Calu3 (cell line): ENCODE measurements at regions not wholly inside any gene's neighbourhood (a gene's known extent, or its start where the extent isn't known, plus 50 kb on each side); places are given as distances from the start of the nearest gene placed in this dataset.

ENCODE experiments used
- BruUV-seq: library from RNA; stranded (reverse); fragments of 400-500 nt; replicated peaks from 2 replicates; lab custom pipeline; 2021; lab: Mats Ljungman, UMichigan
- CTCF ChIA-PET: fragments of 300-600 bp; sonication (Branson Sonifier 250); formaldehyde crosslinking; loops from one replicate; lab custom pipeline; 2022; ENCODE audit warnings: antibody characterized with exemption; lab: Charles Lee
- DNase-seq: peaks from one replicate; pipeline ENCODE4 v3.0.0; 2022
- H3K27ac Mint-ChIP-seq: one replicate; pipeline ENCODE4 v1.8.0; 2022; ENCODE audit warnings: mixed read lengths; ENCODE audit not compliant: unreplicated experiment
- H3K27me3 Mint-ChIP-seq: one replicate; pipeline ENCODE4 v1.8.0; 2022; ENCODE audit warnings: mixed read lengths; ENCODE audit not compliant: unreplicated experiment
- H3K36me3 Mint-ChIP-seq: one replicate; pipeline ENCODE4 v1.8.0; 2022; ENCODE audit warnings: mild to moderate bottlenecking, moderate library complexity, mixed read lengths; ENCODE audit not compliant: insufficient read depth, unreplicated experiment
- H3K4me1 Mint-ChIP-seq: one replicate; pipeline ENCODE4 v1.8.0; 2022; ENCODE audit warnings: mild to moderate bottlenecking, low read depth, mixed read lengths; ENCODE audit not compliant: unreplicated experiment
- H3K4me3 Mint-ChIP-seq: one replicate; pipeline ENCODE4 v1.8.0; 2022; ENCODE audit warnings: mild to moderate bottlenecking, low read depth, moderate library complexity, mixed read lengths; ENCODE audit not compliant: unreplicated experiment
- H3K9me3 Mint-ChIP-seq: one replicate; pipeline ENCODE4 v1.8.0; 2022; ENCODE audit warnings: low read depth, mixed read lengths; ENCODE audit not compliant: unreplicated experiment
- CTCF ChIP-seq: fragments of 200-600 bp; IDR thresholded peaks from one replicate; pipeline ENCODE4 v1.8.0; 2022; ENCODE audit warnings: antibody characterized with exemption; ENCODE audit not compliant: unreplicated experiment
- intact Hi-C: fragments of 100-400 bp; cut with micrococcal nuclease; formaldehyde crosslinking; loops from one replicate; pipeline ENCODE4 v1.10.0; 2022; ENCODE audit not compliant: unreplicated experiment

- no peak overlapping the region for H3K4me3 Mint-ChIP-seq
- no peaks in the 10 kb centered on the region for H3K4me1 Mint-ChIP-seq
- no peak for TF ChIP-seq CTCF
- no peaks in the 10 kb centered on the region for H3K9me3 Mint-ChIP-seq
- intact Hi-C loops: no loop called here
- H3K27ac Mint-ChIP-seq: no peak overlapping the region
- H3K36me3 Mint-ChIP-seq: no peaks in the 10 kb centered on the region
- no TSS peak for BruUV-seq
- CTCF ChIA-PET: no interaction called here
- H3K27me3 Mint-ChIP-seq: no peaks in the 10 kb centered on the region
- no peak for DNase-seq
These were observed 420.6 kb downstream of the SPRY1 start for GRCh38 chr4:123817025-123817688.

- H3K9me3 Mint-ChIP-seq: no peaks in the 10 kb centered on the region
- CTCF ChIA-PET: no interaction called here
- no peak for DNase-seq
- no peak overlapping the region for H3K4me3 Mint-ChIP-seq
- no peak for TF ChIP-seq CTCF
- no peaks in the 10 kb centered on the region for H3K36me3 Mint-ChIP-seq
- intact Hi-C loops: no loop called here
- no peaks in the 10 kb centered on the region for H3K27me3 Mint-ChIP-seq
- no TSS peak for BruUV-seq
- H3K4me1 Mint-ChIP-seq: no peaks in the 10 kb centered on the region
- H3K27ac Mint-ChIP-seq: no peak overlapping the region
These were observed 422.9 kb downstream of the SPRY1 start for GRCh38 chr4:123819362-123820035.

- Mint-ChIP-seq H3K36me3 (no peaks in the 10 kb centered on the region), H3K9me3 (no peaks in the 10 kb centered on the region), H3K27ac (no peak overlapping the region), H3K27me3 (no peaks in the 10 kb centered on the region), H3K4me1 (no peaks in the 10 kb centered on the region), H3K4me3 (no peak overlapping the region)
- DNase-seq: no peak
- TF ChIP-seq CTCF: no peak
- intact Hi-C loops: no loop called here
- BruUV-seq: no TSS peak
- CTCF ChIA-PET: interaction anchor here (0.9 kb wide), 1 partner anchor 35 kb away, joined by 3 read pairs; no protein-coding TSS in a partner anchor
These were observed 425.3 kb downstream of the SPRY1 start for GRCh38 chr4:123821861-123822260.

- Mint-ChIP-seq H3K27me3 (no peaks in the 10 kb centered on the region), H3K27ac (no peak overlapping the region), H3K4me1 (no peaks in the 10 kb centered on the region), H3K9me3 (no peaks in the 10 kb centered on the region), H3K4me3 (no peak overlapping the region), H3K36me3 (no peaks in the 10 kb centered on the region)
- no TSS peak for BruUV-seq
- intact Hi-C loops: no loop called here
- CTCF ChIA-PET: interaction anchor here (0.9 kb wide), 1 partner anchor 35 kb away, joined by 3 read pairs; no protein-coding TSS in a partner anchor
- DNase-seq: no peak
- TF ChIP-seq CTCF: no peak
These were observed 425.8 kb downstream of the SPRY1 start for GRCh38 chr4:123822353-123822752.
